ENCODE measurements at regions not wholly inside any gene's neighbourhood (a gene's known extent, or its start where the extent isn't known, plus 50 kb on each side); places are given as distances from the start of the nearest gene placed in this dataset.

GRCh38 chr1:199789141-199789540, 238.4 kb upstream of the NR5A2 start:
- TF ChIP-seq GABPA (IDR thresholded peaks at IDR 0.05; ENCODE audit: low read depth, low read length) (no peak), GABPA (CRISPR knock-in tag; IDR thresholded peaks at IDR 0.05; ENCODE audit: low read depth) (no peak), CTCF (CRISPR knock-in tag; IDR thresholded peaks at IDR 0.05) (no peak), NR0B2 (CRISPR knock-in tag; IDR thresholded peaks at IDR 0.05) (no peak), RORA (CRISPR knock-in tag; IDR thresholded peaks at IDR 0.05) (no peak), POLR2A (IDR thresholded peaks at IDR 0.05; ENCODE audit: insufficient read depth in 1 of 2, low read depth in 2 of 2, low read length in 2 of 2) (no peak), KAT7 (CRISPR knock-in tag; IDR thresholded peaks at IDR 0.05; ENCODE audit: borderline replicate concordance) (no peak), POLR2AphosphoS5 (IDR thresholded peaks at IDR 0.05; ENCODE audit: low read depth, low read length) (no peak), ZNF33A (CRISPR knock-in tag; IDR thresholded peaks at IDR 0.05; ENCODE audit: borderline replicate concordance) (no peak), MAX (IDR thresholded peaks at IDR 0.05) (no peak), ZBTB43 (CRISPR knock-in tag; conservative IDR thresholded peaks at IDR 0.05) (no peak), RFXANK (CRISPR knock-in tag; IDR thresholded peaks at IDR 0.05) (no peak), NFRKB (IDR thresholded peaks at IDR 0.05) (no peak), HOMEZ (CRISPR knock-in tag; IDR thresholded peaks at IDR 0.05; ENCODE audit: low read depth) (no peak), MXD1 (CRISPR knock-in tag; IDR thresholded peaks at IDR 0.05) (no peak)
